Panc1 (cell line): ENCODE measurements at regions not wholly inside any gene's neighbourhood (a gene's known extent, or its start where the extent isn't known, plus 50 kb on each side); places are given as distances from the start of the nearest gene placed in this dataset.
"Not testable (repeated sequence)": the region's sequence is repeated elsewhere in the genome, so short reads cannot be mapped to it uniquely, and the experiment has no call there.

Experiments used
- CTCF ChIP-seq: fragments of 450-650 bp; IDR thresholded peaks from 2 replicates; pipeline ENCODE4 v1.5.1; 2017; ENCODE audit warnings: mild to moderate bottlenecking
- POLR2AphosphoS5 ChIP-seq: IDR thresholded peaks from 2 replicates; pipeline ENCODE4 v1.6.1; 2012; ENCODE audit warnings: mild to moderate bottlenecking, low read depth, low read length, moderate library complexity
- TCF7L2 ChIP-seq: IDR thresholded peaks from 2 replicates; pipeline ENCODE4 v1.6.1; 2011; ENCODE audit warnings: mild to moderate bottlenecking, low read depth, low read length, inconsistent platforms
- TF ChIP-seq, protein P1 (sequence below), 2 experiments: IDR thresholded peaks; 2 replicates each; pipeline ENCODE4 v1.6.1; 2011 to 2012; ENCODE audit warnings: low read depth in 2 of 2, control low read depth in 1 of 2, low read length in 1 of 2, mild to moderate bottlenecking in 1 of 2, moderate library complexity in 1 of 2; ENCODE audit not compliant: insufficient read depth in 1 of 2

GRCh38 chr14:97148021-97148420 lies 350.8 kb downstream of the VRK1 start:
- TF ChIP-seq CTCF, POLR2AphosphoS5, TCF7L2: not testable (repeated sequence)
- TF ChIP-seq, protein P1, sequence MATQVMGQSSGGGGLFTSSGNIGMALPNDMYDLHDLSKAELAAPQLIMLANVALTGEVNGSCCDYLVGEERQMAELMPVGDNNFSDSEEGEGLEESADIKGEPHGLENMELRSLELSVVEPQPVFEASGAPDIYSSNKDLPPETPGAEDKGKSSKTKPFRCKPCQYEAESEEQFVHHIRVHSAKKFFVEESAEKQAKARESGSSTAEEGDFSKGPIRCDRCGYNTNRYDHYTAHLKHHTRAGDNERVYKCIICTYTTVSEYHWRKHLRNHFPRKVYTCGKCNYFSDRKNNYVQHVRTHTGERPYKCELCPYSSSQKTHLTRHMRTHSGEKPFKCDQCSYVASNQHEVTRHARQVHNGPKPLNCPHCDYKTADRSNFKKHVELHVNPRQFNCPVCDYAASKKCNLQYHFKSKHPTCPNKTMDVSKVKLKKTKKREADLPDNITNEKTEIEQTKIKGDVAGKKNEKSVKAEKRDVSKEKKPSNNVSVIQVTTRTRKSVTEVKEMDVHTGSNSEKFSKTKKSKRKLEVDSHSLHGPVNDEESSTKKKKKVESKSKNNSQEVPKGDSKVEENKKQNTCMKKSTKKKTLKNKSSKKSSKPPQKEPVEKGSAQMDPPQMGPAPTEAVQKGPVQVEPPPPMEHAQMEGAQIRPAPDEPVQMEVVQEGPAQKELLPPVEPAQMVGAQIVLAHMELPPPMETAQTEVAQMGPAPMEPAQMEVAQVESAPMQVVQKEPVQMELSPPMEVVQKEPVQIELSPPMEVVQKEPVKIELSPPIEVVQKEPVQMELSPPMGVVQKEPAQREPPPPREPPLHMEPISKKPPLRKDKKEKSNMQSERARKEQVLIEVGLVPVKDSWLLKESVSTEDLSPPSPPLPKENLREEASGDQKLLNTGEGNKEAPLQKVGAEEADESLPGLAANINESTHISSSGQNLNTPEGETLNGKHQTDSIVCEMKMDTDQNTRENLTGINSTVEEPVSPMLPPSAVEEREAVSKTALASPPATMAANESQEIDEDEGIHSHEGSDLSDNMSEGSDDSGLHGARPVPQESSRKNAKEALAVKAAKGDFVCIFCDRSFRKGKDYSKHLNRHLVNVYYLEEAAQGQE (IDR thresholded peaks at IDR 0.05; ENCODE audit: insufficient read depth in 1 of 2, low read depth in 2 of 2, low read length in 1 of 2): not testable (repeated sequence)
